Right atrium auricular region (tissue), 2 donors: ENCODE measurements at regions not wholly inside any gene's neighbourhood (a gene's known extent, or its start where the extent isn't known, plus 50 kb on each side); places are given as distances from the start of the nearest gene placed in this dataset.

ENCODE experiments used
- DNase-seq: peaks from one replicate; pipeline ENCODE4 v3.0.0-alpha.2; 2019; ENCODE audit warnings: low spot score
- H3K27ac ChIP-seq, 2 donors: fragments of 200-600 bp; sonication (generic); 1 replicate in 1 of 2; 2 replicates in 1 of 2; pipeline ENCODE4 v1.5.1; 2016 to 2019
- H3K27me3 ChIP-seq, 2 donors: fragments of 200-600 bp; sonication (generic); one replicate each; pipeline versions ENCODE4 v1.5.1 to v1.6.0; 2017 to 2019
- H3K36me3 ChIP-seq: fragments of 200-600 bp; sonication (generic); one replicate; pipeline ENCODE4 v1.5.1; 2016
- H3K4me1 ChIP-seq, 2 donors: fragments of 200-600 bp; sonication (generic); one replicate each; pipeline versions ENCODE4 v1.5.1 to v1.6.0; 2017 to 2019
- H3K4me3 ChIP-seq, 2 donors: fragments of 200-600 bp; sonication (generic); 1 replicate in 1 of 2; 2 replicates in 1 of 2; pipeline ENCODE4 v1.5.1; 2017 to 2019; ENCODE audit warnings: mild to moderate bottlenecking in 1 of 2, moderate library complexity in 1 of 2
- H3K9me3 ChIP-seq, 2 donors: fragments of 200-600 bp; sonication (generic); one replicate each; pipeline ENCODE4 v1.5.1; 2019
- CTCF ChIP-seq, 2 donors: fragments of 200-600 bp; sonication (generic); IDR thresholded peaks; one replicate each; pipeline ENCODE4 v1.5.1; 2019; ENCODE audit warnings: antibody characterized with exemption in 2 of 2

DNA sequence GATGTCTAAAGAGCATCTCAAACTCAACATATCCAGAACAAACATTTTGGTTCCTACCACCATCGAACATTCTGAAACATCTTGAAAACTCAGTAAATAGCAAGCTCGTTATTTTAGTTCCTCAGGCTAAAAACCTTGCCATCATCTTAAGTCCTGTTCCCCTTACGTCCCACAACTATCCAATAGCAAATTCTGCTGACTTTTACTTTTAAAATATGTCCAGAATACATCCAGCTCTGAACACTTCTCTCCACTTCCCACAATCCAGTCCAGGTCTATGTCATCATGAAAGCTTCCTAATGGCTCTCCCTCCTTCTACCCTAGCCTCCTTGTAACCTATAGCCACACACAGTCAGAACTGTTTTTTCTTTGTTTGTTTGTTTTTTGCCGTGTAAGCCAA, 279.9 kb downstream of the IPO8 start:
- no peaks in the 10 kb centered on the region for H3K27me3 ChIP-seq
- DNase-seq: no peak
- H3K4me3 ChIP-seq: no peak overlapping the region
- no peak for TF ChIP-seq CTCF (IDR thresholded peaks at IDR 0.05)
- H3K27ac ChIP-seq: no peak overlapping the region
- H3K4me1 ChIP-seq: no peaks in the 10 kb centered on the region
- H3K9me3 ChIP-seq: no peaks in the 10 kb centered on the region
- no peaks in the 10 kb centered on the region for H3K36me3 ChIP-seq

DNA sequence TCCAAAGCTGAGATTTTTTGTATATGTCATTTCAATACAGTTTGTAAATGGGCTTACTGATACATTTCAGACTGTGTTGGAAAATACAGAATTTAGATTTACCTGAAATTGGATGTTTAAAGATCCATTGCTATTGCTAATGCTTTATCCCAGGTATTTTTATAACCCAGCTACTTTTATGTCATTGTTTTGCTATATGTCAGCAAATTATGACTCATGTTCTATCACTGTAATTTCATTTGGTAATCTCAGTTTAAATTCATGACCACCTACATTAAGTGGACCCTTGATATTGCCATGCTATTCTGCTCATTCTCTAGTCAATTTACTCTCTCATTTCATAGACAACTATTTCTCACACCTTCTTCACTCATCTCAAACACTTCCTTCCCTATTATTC, 281.2 kb downstream of the IPO8 start:
- DNase-seq: no peak
- H3K36me3 ChIP-seq: no peaks in the 10 kb centered on the region
- no peak overlapping the region for H3K27ac ChIP-seq
- no peaks in the 10 kb centered on the region for H3K27me3 ChIP-seq
- H3K4me3 ChIP-seq: no peak overlapping the region
- no peaks in the 10 kb centered on the region for H3K9me3 ChIP-seq
- no peaks in the 10 kb centered on the region for H3K4me1 ChIP-seq
- no peak for TF ChIP-seq CTCF (IDR thresholded peaks at IDR 0.05)

- H3K4me3 ChIP-seq: no peak overlapping the region
- H3K9me3 ChIP-seq: peaks cover 0 to 8% of the 10 kb centered on the region in 2 donors
- no peak overlapping the region for H3K27ac ChIP-seq
- no peaks in the 10 kb centered on the region for H3K27me3 ChIP-seq
- H3K4me1 ChIP-seq: no peaks in the 10 kb centered on the region
- DNase-seq: no peak
- H3K36me3 ChIP-seq: no peaks in the 10 kb centered on the region
- no peak for TF ChIP-seq CTCF (IDR thresholded peaks at IDR 0.05)
Measured at GRCh38 chr12:30400349-30400748, 295.3 kb downstream of the IPO8 start.

- H3K27ac ChIP-seq: no peak overlapping the region
- no peak overlapping the region for H3K4me3 ChIP-seq
- H3K27me3 ChIP-seq: no peaks in the 10 kb centered on the region
- no peaks in the 10 kb centered on the region for H3K4me1 ChIP-seq
- peaks cover 0 to 8% of the 10 kb centered on the region in 2 donors for H3K9me3 ChIP-seq
- no peak for TF ChIP-seq CTCF (IDR thresholded peaks at IDR 0.05)
- H3K36me3 ChIP-seq: no peaks in the 10 kb centered on the region
- no peak for DNase-seq
Measured at GRCh38 chr12:30399859-30400258, 295.8 kb downstream of the IPO8 start.

GRCh38 chr12:30396576-30396975, 299.1 kb downstream of the IPO8 start:
- DNase-seq: no peak
- Histone ChIP-seq H3K27ac (no peak overlapping the region), H3K4me1 (no peaks in the 10 kb centered on the region), H3K4me3 (no peak overlapping the region), H3K27me3 (no peaks in the 10 kb centered on the region), H3K36me3 (no peaks in the 10 kb centered on the region), H3K9me3 (peaks cover 0 to 8% of the 10 kb centered on the region in 2 donors)
- no peak for TF ChIP-seq CTCF (IDR thresholded peaks at IDR 0.05)

DNA sequence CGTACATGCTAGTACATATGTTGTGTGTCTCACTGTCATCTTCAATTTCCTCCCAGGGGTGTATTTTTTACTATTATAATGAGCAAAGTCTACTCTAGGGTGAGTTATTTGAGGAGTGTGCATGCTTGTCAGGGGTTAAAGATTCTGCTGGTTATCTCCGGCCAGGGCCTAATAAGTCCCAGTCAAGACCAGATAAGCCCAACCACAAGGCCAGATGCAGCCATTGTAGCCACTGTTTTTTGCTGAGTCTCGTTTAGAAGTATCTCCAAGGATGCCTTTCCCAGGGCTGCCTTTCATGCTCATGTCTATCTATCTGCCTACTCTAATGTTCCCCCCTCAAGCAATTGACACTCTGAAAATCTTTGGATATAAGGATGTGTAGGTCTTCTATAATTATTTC, 300.5 kb downstream of the IPO8 start:
- Histone ChIP-seq H3K27ac (no peak overlapping the region), H3K9me3 (peaks cover 0 to 7% of the 10 kb centered on the region in 2 donors), H3K4me1 (no peaks in the 10 kb centered on the region), H3K4me3 (no peak overlapping the region), H3K27me3 (no peaks in the 10 kb centered on the region), H3K36me3 (no peaks in the 10 kb centered on the region)
- TF ChIP-seq CTCF (IDR thresholded peaks at IDR 0.05): no peak
- no peak for DNase-seq
